ENCODE measurements at regions not wholly inside any gene's neighbourhood (a gene's known extent, or its start where the extent isn't known, plus 50 kb on each side); places are given as distances from the start of the nearest gene placed in this dataset.

DNA sequence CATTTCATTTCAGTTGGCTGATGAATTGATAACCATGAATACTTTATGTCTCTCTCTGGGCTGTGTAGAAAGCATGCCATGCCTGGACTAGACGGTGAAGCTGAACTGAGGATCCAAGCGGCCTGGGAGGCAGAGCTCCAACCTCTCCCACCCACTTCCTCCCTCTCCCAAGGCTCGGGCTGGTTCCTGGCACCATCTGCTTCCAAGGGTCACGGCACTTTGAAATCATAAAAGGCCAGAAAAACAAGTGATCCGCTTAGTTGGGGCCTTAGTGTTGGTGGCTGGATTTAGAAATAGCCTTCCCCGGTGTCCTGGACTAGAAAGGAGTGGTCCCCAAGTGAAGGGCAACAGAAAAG lies 202.4 kb upstream of the PMEPA1 start:
- no peak for TF ChIP-seq CTCF (conservative IDR thresholded peaks at IDR 0.05; ENCODE audit: low read depth, low read length)
- no peak for TF ChIP-seq EZH2 (IDR thresholded peaks at IDR 0.05; ENCODE audit: borderline replicate concordance, low read depth, low read length, poor library complexity, severe bottlenecking)
